ENCODE measurements at regions not wholly inside any gene's neighbourhood (a gene's known extent, or its start where the extent isn't known, plus 50 kb on each side); places are given as distances from the start of the nearest gene placed in this dataset.

GRCh38 chrX:1025413-1025812 is 187.0 kb downstream of the CRLF2 start:
- TF ChIP-seq CTCF (IDR thresholded peaks at IDR 0.05) (no peak), POLR2A (IDR thresholded peaks at IDR 0.05; ENCODE audit: low read depth) (no peak), POLR2AphosphoS5 (IDR thresholded peaks at IDR 0.05) (no peak)

Measured in esophagus muscularis mucosa (tissue), 3 donors.